H1 (cell line): ENCODE measurements at regions not wholly inside any gene's neighbourhood (a gene's known extent, or its start where the extent isn't known, plus 50 kb on each side); places are given as distances from the start of the nearest gene placed in this dataset.

Experiments used
- EP300 ChIP-seq, 2 experiments: IDR thresholded peaks; 1 replicate in 1 of 2; 2 replicates in 1 of 2; pipeline ENCODE4 v1.6.1; 2011 to 2012; ENCODE audit warnings: low read depth in 2 of 2, low read length in 2 of 2, mild to moderate bottlenecking in 2 of 2, borderline replicate concordance in 1 of 2, inconsistent platforms in 1 of 2, moderate library complexity in 1 of 2
- GTF2F1 ChIP-seq: IDR thresholded peaks from 2 replicates; pipeline ENCODE4 v1.6.1; 2012; ENCODE audit warnings: low read depth, low read length, improper control_type of control experiment, borderline replicate concordance
- KDM1A ChIP-seq: fragments of 200-600, 300-600 bp; sonication (generic); IDR thresholded peaks from 2 replicates; pipeline ENCODE4 v1.7.1; 2016; ENCODE audit warnings: mild to moderate bottlenecking, low read length, borderline replicate concordance
- POLR2AphosphoS5 ChIP-seq: IDR thresholded peaks from 2 replicates; pipeline ENCODE4 v1.6.1; 2011; ENCODE audit warnings: low read depth, low read length
- RBBP5 ChIP-seq: IDR thresholded peaks from 2 replicates; pipeline ENCODE4 v1.7.1; 2012; ENCODE audit warnings: low read depth, mild to moderate bottlenecking, inconsistent platforms, low read length, moderate library complexity, borderline replicate concordance
- RNF2 ChIP-seq: fragments of 200-900, 300-1000 bp; sonication (generic); IDR thresholded peaks from 2 replicates; pipeline ENCODE4 v1.7.1; 2016; ENCODE audit warnings: borderline replicate concordance, low read depth, mild to moderate bottlenecking, antibody characterized with exemption, low read length; ENCODE audit not compliant: poor library complexity, severe bottlenecking; ENCODE audit errors: missing control alignments
- RXRA ChIP-seq: IDR thresholded peaks from 2 replicates; pipeline ENCODE4 v1.6.1; 2011; ENCODE audit warnings: low read depth, mild to moderate bottlenecking, low read length, moderate library complexity; ENCODE audit not compliant: insufficient read depth
- TAF1 ChIP-seq: IDR thresholded peaks from 2 replicates; pipeline ENCODE4 v1.6.1; 2011; ENCODE audit warnings: mild to moderate bottlenecking, low read depth, low read length
- TF ChIP-seq, protein P1 (sequence below), 3 experiments: IDR thresholded peaks; 1 replicate in 2 of 3; 2 replicates in 1 of 3; pipeline versions ENCODE4 v1.5.1 to v1.6.1; 2011; ENCODE audit warnings: low read length in 3 of 3, mild to moderate bottlenecking in 3 of 3, inconsistent platforms in 2 of 3, low read depth in 1 of 3, moderate library complexity in 1 of 3; ENCODE audit not compliant: insufficient read depth in 1 of 3; ENCODE audit errors: control extremely low read depth in 1 of 3
- TF ChIP-seq, protein P2 (sequence below): IDR thresholded peaks from 2 replicates; pipeline ENCODE4 v1.6.1; 2012; ENCODE audit warnings: low read length, inconsistent platforms

DNA sequence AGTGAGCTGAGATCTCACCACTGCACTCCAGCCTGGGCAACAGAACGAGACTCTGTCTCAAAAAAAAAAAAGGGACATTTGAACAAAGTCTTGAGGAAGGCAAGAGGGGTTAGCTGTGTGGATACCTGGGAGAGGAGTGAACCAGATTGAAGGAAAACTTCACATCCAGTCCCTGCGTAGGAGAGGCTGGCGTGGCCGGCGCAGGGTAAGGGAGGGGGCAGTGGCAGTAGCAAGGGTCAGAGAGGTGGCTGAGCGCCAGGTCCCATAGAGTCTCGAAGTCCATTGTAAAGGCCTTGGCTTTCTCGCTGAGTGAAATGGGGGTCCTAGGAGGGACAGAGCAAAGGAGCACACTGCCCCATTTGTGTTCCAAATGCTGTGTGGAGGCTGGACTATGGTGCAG, 171.8 kb upstream of the WSCD1 start:
- TF ChIP-seq GTF2F1 (no peak), EP300 (IDR thresholded peaks at IDR 0.05; ENCODE audit: borderline replicate concordance in 1 of 2, low read depth in 2 of 2, low read length in 2 of 2) (no peak), POLR2AphosphoS5 (no peak), RNF2 (no peak), RBBP5 (no peak), TAF1 (no peak), KDM1A (no peak), RXRA (no peak)
- TF ChIP-seq, protein P1, sequence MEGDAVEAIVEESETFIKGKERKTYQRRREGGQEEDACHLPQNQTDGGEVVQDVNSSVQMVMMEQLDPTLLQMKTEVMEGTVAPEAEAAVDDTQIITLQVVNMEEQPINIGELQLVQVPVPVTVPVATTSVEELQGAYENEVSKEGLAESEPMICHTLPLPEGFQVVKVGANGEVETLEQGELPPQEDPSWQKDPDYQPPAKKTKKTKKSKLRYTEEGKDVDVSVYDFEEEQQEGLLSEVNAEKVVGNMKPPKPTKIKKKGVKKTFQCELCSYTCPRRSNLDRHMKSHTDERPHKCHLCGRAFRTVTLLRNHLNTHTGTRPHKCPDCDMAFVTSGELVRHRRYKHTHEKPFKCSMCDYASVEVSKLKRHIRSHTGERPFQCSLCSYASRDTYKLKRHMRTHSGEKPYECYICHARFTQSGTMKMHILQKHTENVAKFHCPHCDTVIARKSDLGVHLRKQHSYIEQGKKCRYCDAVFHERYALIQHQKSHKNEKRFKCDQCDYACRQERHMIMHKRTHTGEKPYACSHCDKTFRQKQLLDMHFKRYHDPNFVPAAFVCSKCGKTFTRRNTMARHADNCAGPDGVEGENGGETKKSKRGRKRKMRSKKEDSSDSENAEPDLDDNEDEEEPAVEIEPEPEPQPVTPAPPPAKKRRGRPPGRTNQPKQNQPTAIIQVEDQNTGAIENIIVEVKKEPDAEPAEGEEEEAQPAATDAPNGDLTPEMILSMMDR (IDR thresholded peaks at IDR 0.05; ENCODE audit: control extremely low read depth in 1 of 3, insufficient read depth in 1 of 3, low read depth in 1 of 3, low read length in 3 of 3), result no peak
- TF ChIP-seq, protein P2, sequence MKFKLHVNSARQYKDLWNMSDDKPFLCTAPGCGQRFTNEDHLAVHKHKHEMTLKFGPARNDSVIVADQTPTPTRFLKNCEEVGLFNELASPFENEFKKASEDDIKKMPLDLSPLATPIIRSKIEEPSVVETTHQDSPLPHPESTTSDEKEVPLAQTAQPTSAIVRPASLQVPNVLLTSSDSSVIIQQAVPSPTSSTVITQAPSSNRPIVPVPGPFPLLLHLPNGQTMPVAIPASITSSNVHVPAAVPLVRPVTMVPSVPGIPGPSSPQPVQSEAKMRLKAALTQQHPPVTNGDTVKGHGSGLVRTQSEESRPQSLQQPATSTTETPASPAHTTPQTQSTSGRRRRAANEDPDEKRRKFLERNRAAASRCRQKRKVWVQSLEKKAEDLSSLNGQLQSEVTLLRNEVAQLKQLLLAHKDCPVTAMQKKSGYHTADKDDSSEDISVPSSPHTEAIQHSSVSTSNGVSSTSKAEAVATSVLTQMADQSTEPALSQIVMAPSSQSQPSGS, result no peak
